ENCODE measurements at regions not wholly inside any gene's neighbourhood (a gene's known extent, or its start where the extent isn't known, plus 50 kb on each side); places are given as distances from the start of the nearest gene placed in this dataset.

- no peak for DNase-seq (ENCODE audit: low spot score in 2 of 2)
- no peak for FAIRE-seq
Measured at GRCh38 chr10:123443924-123444323, 222.2 kb upstream of the GPR26 start.

DNA sequence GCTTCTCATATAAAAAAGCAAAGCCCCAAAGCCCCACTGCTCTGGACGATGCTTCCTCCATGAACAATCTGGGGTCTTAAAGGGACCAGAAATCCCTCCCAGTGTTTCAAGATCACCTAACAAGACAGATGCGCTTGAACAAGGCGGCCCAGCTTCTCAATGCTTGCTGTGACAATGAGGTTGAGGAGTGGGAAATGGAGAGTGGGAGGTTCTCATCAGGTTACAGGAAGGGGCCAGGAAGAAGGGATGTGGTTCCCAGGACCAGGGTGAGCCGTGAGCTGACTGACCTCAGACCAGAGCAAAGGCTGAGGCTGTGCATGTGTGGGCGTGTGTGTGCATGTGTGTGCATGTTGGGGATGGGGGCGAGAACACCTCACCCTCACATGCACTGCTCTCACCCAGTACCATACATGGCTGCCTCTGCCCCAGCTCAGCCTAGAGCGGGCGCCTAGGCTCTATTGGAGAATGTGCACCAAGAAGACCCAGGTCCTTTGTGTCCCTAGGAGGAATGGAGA, 220.8 kb upstream of the GPR26 start:
- FAIRE-seq (no peak), DNase-seq (ENCODE audit: low spot score in 2 of 2) (no peak)

GRCh38 chr10:123446449-123447156, 219.6 kb upstream of the GPR26 start:
- DNase-seq (ENCODE audit: low spot score in 2 of 2) = no peak
- FAIRE-seq = no peak

DNA sequence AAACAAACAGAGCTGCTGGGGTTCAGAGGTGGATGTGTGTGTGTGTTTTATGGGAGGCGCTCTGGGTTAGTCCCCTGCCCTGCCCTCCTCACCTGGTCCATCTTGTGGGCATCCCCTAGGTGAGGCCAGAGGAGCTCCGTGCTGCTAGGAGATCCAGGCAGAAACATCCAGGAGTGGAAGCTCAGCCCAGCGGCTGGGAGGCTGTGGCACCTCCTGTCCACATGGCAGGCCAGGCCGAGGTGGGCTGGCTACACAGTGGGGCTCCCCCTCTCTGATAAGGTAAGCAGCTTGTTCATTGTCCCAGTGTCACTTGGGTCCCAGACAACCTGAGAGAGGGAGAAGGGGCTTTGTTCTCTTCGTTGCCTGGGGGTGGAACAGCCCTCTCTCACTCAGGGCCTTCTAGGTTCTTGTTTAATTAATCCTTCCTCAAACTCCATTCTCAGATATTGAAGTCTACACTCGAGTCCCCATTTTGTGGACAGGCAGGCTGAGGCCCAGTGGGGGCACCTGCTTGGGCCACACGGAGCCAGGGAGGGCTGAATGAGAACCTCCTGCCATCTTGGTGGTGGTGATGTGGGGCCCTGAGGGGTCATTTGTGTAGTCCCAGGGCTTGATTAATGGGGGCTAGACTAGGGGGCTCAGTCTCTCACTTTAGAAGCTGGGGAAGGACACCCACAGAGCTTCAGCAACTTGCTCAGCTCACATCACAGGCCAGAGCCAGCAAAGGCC, 216.8 kb upstream of the GPR26 start:
- FAIRE-seq (no peak), DNase-seq (ENCODE audit: low spot score in 2 of 2) (no peak)

- no peak for FAIRE-seq
- no peak for DNase-seq (ENCODE audit: low spot score in 2 of 2)
Measured at GRCh38 chr10:123450956-123451605, 215.1 kb upstream of the GPR26 start.

DNA sequence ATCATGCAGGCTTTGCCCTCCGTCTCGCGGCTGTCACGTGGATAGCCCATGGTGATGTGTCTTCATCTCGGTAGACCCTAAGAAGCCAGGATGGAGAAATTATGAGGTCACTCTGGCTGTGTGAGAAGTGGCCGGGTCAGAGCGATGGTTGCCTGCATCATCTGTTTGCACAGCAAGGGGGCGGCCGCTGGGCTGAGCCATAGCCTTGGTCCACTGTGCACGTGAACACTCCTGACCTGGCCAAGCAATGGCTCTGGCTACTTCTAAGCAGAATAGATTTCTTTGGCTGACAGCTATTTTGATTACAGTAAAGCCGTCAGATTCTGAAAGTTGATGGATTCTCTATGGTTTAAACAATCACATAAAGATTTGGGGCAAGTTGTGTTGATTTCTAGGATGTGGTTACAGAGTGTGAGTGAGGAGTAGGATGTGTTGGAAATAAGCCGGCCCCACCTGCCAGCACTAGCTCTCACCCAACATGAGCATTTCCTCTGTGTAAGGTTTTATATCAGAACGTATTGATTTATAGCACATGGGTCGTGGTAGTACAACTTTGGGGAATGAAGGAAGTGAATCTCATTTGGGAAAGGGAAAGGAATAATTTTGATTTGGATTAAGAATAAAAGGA, 214.4 kb upstream of the GPR26 start:
- no peak for DNase-seq (ENCODE audit: low spot score in 2 of 2)

DNA sequence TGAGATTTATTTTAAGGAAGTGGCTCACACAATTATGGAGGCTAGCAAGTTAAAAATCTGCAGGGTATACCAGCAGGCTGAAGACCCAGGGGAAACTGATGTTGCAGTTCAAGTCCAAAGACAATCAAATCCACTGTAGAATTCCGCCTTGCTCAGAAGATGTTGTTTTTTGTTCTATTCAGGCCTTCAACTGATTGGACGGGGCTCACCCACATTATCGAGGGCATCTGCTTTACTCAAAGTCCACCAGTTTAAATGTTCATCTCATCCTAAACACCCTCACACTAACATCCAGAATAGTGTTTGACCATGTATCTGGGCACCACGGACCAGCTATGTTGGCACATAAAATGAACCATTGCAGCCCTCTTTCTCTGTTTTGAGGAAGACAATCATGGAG, 211.2 kb upstream of the GPR26 start:
- FAIRE-seq (no peak), DNase-seq (ENCODE audit: low spot score in 2 of 2) (no peak)

More for the DNA sequence above, 214.4 kb upstream of the GPR26 start:
- no peak for FAIRE-seq

GRCh38 chr10:123455861-123456260, 210.3 kb upstream of the GPR26 start:
- DNase-seq (ENCODE audit: low spot score in 2 of 2) (no peak), FAIRE-seq (no peak)

- FAIRE-seq (no peak), DNase-seq (ENCODE audit: low spot score in 2 of 2) (no peak)
Measured at GRCh38 chr10:123458933-123459332, 207.2 kb upstream of the GPR26 start.

DNA sequence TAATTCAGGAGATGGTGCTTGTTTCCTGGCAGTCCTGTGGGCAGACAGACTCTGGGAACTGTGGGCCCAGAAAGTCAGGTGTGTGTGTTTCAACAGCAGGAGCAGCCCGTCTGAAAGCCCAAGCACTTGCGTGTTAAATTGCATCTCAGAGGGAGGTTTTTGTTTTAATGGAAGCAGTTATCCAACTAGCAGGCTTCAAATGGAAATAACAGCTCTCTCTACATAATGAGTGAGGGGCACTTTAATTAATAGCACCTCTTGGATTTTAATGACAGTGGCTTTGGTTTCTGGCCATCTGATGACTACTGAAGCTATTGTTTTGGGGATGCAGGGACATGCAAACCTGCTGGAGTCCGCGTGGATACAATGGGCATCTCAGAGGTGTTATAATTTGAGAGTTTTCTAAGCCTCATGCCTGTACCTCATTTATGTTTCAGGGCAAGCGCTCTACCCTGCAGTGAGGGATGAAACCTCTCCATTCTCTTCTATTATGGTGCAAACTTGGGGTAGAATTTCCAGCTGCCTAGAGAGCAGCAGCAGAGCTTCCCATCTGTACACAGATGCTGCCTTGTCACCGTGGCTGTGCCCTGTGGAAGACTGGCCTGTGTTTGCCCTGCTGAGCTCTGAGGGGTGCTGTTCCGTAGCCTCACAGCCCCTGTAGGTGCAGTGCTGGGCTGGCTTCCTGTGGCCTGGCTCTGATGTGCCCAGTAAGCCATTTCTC, 206.6 kb upstream of the GPR26 start:
- FAIRE-seq = no peak
- no peak for DNase-seq (ENCODE audit: low spot score in 2 of 2)

- DNase-seq (ENCODE audit: low spot score in 2 of 2) = no peak
- FAIRE-seq = no peak
Measured at GRCh38 chr10:123462246-123462645, 203.9 kb upstream of the GPR26 start.

DNA sequence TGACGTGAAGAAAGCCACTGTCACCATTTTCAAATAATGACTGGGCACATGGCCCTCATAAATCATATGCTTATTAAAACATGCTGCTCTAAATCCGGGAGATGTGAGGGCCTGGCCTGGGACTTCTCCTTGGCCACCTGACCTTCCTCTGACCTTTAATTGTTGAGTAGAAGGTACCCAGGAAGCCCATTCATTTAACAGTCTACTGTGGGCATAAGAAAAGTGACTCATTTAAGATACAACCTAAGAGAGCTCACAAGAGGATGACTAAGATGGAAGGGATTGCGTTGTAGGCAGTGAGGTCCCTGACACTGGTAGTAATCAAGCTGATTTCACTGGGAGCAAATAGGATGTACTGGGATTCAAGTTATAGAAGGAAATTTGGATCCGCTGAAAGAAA, 203.4 kb upstream of the GPR26 start:
- FAIRE-seq (no peak), DNase-seq (ENCODE audit: low spot score in 2 of 2) (no peak)

DNA sequence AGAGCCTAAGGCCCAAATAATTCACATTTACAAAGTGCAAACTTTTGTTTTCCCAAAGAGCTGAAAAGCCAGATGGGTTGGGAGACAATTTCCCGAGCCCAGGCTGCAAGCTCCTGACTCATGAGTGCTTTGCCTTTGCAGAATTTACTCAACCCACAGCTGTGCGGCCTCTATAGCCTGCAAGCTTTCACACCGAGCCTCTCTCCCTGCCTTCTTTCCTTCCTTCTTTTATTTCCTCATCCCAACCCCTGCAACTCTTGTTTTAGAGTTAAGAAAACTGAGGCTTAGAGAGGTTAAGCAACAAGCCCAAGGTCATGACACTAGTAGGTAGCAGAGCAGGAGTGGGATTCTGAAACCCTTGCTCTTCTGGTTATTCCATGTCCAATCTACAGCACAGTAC, 203.0 kb upstream of the GPR26 start:
- no peak for FAIRE-seq
- no peak for DNase-seq (ENCODE audit: low spot score in 2 of 2)

DNA sequence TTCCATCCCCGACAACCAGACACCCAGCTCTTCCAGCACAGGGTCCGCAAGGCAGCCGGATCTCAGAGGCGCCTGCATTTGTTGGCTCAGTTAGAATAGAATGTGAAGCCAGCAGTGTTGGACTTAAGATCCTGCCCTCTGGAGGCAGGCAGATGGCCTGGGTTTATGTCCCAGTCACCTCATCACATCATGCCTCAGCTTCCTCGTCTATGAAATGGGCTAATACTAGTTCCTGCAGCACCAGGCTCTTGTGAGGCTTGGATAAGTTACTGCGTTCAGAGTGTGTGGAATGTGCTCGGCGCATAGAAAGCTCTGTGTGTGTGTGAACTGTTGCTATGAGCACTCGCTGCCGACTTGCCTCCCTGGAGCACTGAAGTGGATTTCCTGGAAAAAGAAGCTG, 202.5 kb upstream of the GPR26 start:
- no peak for FAIRE-seq

DNA sequence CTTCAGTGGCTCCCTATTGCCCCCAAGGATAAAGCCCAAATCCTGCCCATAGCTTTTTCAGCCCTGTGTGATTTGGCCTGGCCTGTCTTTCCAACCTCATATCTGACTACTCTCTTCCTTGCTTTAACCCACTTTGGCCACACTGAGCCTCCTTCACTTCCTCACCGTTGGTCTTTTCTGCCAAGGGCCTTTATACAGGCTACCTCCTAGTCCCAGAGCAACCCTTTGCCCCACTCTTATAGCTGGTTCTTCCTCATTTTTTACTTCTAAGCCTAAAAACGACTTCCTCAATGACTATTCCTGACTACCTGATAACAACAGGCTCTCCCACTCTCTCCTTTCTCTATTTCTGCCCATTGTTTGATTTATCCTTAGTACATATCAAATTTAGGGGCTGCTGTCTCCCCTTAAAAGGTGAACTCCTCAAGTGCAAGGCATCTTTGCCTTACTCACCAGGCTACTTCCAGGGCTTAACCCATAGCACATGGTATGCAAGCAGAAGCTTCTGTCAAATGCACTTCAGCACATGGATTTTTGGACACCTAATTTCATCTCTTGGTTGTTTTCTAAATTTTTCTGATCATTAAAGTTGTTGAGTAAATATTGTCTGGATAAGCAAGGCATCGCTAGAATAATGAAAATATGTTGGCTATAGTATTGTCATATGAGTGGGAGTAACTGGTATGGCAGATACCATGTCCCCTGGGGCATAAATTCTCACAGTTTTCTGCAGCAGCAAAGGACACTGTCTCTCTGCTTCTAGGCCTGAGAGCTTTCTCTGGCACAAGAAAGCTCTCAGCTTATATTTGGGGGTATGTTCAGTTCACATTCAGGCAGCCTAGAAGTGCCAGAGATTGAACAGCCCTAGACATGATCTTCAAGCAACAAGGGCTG, 201.5 kb upstream of the GPR26 start:
- FAIRE-seq (no peak), DNase-seq (ENCODE audit: low spot score in 2 of 2) (no peak)

More for the DNA sequence above, 202.5 kb upstream of the GPR26 start:
- DNase-seq (ENCODE audit: low spot score in 2 of 2) = no peak

DNA sequence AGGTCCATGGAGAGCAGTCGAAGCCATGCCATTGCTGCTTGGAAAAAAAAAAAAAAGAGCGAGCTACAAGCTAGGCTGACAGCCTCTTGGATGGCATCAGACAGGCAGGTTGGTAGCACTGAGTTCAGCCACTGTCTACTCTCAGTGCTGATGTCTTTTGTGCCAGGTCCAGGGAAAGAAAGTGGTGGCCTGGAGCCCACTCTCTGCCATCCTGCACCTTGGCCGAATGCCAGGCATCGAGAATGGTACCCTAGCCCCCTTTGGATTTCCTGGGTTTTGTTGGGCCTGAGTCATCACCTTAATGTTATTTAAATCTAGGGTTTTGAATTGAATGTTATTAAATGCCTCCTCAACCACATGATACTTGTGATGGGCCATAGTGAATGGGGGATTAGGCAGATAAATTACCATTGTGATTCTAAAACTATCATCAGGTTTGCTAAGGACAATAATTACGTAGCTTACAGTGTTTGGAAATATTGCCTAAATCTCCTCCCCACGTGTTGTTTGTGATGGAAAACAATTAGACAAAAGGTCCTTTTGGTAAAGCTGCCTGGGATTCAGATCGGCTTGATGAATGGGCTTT, 195.7 kb upstream of the GPR26 start:
- DNase-seq (ENCODE audit: low spot score in 2 of 2) = no peak
- FAIRE-seq = no peak

DNA sequence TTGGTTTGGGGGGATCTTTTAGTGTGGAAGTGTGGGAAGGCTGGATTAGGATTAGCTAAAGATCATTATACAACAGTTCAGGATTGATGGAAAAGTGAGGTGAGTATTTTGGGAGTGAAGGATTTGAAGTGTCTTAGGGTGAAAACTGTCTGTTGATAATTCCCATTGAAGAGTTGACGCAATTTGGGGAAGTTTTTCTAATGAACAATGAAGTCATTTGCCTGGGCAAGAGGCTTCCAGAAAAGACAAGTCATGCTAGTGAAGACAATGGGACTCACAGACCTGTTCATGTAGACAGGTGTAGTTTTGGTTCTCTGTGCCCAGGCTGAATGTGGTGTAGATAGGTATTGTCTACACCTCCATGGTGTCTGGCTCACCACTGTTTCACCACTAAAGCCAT, 194.3 kb upstream of the GPR26 start:
- FAIRE-seq (no peak), DNase-seq (ENCODE audit: low spot score in 2 of 2) (no peak)

DNA sequence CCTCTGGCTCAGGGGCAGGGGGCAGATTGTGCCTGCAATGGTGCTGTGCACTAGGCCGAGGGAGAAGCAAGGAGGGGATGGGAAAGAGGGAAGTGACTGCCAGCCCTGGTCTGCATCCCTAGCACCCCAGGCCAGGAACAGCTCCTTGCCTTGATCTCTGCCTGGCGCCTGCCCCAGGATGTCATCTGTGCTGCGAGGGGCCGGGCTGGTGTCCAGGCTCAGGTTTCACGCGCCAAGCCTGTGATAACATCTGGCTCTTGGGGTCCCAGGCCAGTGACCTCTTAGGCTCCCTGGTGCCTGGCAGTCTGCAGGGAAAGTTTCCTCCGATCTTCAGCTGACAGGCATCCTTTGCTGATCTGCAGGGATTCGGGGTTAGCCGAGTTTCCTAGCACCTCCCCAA, 193.5 kb upstream of the GPR26 start:
- DNase-seq (ENCODE audit: low spot score in 2 of 2) (no peak), FAIRE-seq (no peak)

- no peak for DNase-seq (ENCODE audit: low spot score in 2 of 2)
- no peak for FAIRE-seq
Measured at GRCh38 chr10:123474700-123475099, 191.5 kb upstream of the GPR26 start.

Measured in frontal cortex (tissue), 3 donors.